ENCODE measurements at regions not wholly inside any gene's neighbourhood (a gene's known extent, or its start where the extent isn't known, plus 50 kb on each side); places are given as distances from the start of the nearest gene placed in this dataset.
"Not testable (repeated sequence)": the region's sequence is repeated elsewhere in the genome, so short reads cannot be mapped to it uniquely, and the experiment has no call there.

- DNase-seq, result no peak
These were observed 223.2 kb downstream of the PMAIP1 start for GRCh38 chr18:60123031-60123430.

GRCh38 chr18:60122339-60122738, 222.5 kb downstream of the PMAIP1 start:
- no peak for DNase-seq

GRCh38 chr18:60120231-60120750, 220.5 kb downstream of the PMAIP1 start:
- DNase-seq, result no peak

- DNase-seq, result no peak
These were observed 217.5 kb downstream of the PMAIP1 start for GRCh38 chr18:60117321-60117720.

- DNase-seq, result no peak
These were observed 213.6 kb downstream of the PMAIP1 start for GRCh38 chr18:60113396-60113795.

- DNase-seq, result no peak
These were observed 212.6 kb downstream of the PMAIP1 start for GRCh38 chr18:60112369-60112768.

- DNase-seq, result no peak
These were observed 211.7 kb downstream of the PMAIP1 start for GRCh38 chr18:60111525-60111924.

GRCh38 chr18:60110836-60111235, 211.0 kb downstream of the PMAIP1 start:
- DNase-seq, result no peak

GRCh38 chr18:60100778-60101177, 201.0 kb downstream of the PMAIP1 start:
- DNase-seq, result no peak

- no peak for DNase-seq
These were observed 199.9 kb downstream of the PMAIP1 start for GRCh38 chr18:60099709-60100108.

GRCh38 chr18:60096428-60096827, 196.6 kb downstream of the PMAIP1 start:
- DNase-seq, result no peak

- no peak for DNase-seq
These were observed 192.3 kb downstream of the PMAIP1 start for GRCh38 chr18:60092073-60092472.

- no peak for DNase-seq
These were observed 190.4 kb downstream of the PMAIP1 start for GRCh38 chr18:60090170-60090569.

- no peak for DNase-seq
These were observed 183.0 kb downstream of the PMAIP1 start for GRCh38 chr18:60082790-60083189.

- DNase-seq, result no peak
These were observed 182.5 kb downstream of the PMAIP1 start for GRCh38 chr18:60082282-60082681.

- DNase-seq, result no peak
These were observed 175.7 kb downstream of the PMAIP1 start for GRCh38 chr18:60075477-60075876.

- no peak for DNase-seq
These were observed 170.8 kb downstream of the PMAIP1 start for GRCh38 chr18:60070631-60071030.

GRCh38 chr18:60069145-60069544, 169.3 kb downstream of the PMAIP1 start:
- DNase-seq, result no peak

GRCh38 chr18:60067426-60068210, 167.8 kb downstream of the PMAIP1 start:
- no peak for DNase-seq

- no peak for DNase-seq
These were observed 166.6 kb downstream of the PMAIP1 start for GRCh38 chr18:60066219-60066975.

- DNase-seq, result no peak
These were observed 164.5 kb downstream of the PMAIP1 start for GRCh38 chr18:60064271-60064670.

- DNase-seq, result not testable (repeated sequence)
These were observed 163.0 kb downstream of the PMAIP1 start for GRCh38 chr18:60062831-60063230.

- no peak for DNase-seq
These were observed 162.6 kb downstream of the PMAIP1 start for GRCh38 chr18:60062396-60062795.

- no peak for DNase-seq
These were observed 160.8 kb downstream of the PMAIP1 start for GRCh38 chr18:60060578-60060977.
